Activated CD4-positive, alpha-beta memory T cell treated with anti-CD3 and anti-CD28 coated beads for 36 hours (primary cell): ENCODE measurements at regions not wholly inside any gene's neighbourhood (a gene's known extent, or its start where the extent isn't known, plus 50 kb on each side); places are given as distances from the start of the nearest gene placed in this dataset.
"Not testable (repeated sequence)": the region's sequence is repeated elsewhere in the genome, so short reads cannot be mapped to it uniquely, and the experiment has no call there.

Experiments used
- CTCF ChIA-PET: fragments of 350-600 bp; sonication (Branson Sonifier 250); formaldehyde crosslinking; loops from one replicate; lab custom pipeline; 2021; ENCODE audit warnings: antibody characterized with exemption, inconsistent platforms; lab: Charles Lee
- POLR2A ChIA-PET: fragments of 350-600 bp; sonication (Branson Sonifier 250); formaldehyde crosslinking; loops from one replicate; lab custom pipeline; 2021; ENCODE audit warnings: antibody characterized with exemption; lab: Charles Lee
- DNase-seq: peaks from one replicate; pipeline ENCODE4 v3.0.0-alpha.2; 2020
- H3K27ac Mint-ChIP-seq: one replicate; pipeline ENCODE4 v1.8.0; 2021; ENCODE audit warnings: mixed read lengths
- H3K27me3 Mint-ChIP-seq: one replicate; pipeline ENCODE4 v1.8.0; 2021; ENCODE audit warnings: mixed read lengths
- H3K36me3 Mint-ChIP-seq: one replicate; pipeline ENCODE4 v1.8.0; 2021; ENCODE audit warnings: mixed read lengths
- H3K4me1 Mint-ChIP-seq: one replicate; pipeline ENCODE4 v1.8.0; 2021; ENCODE audit warnings: low read depth, mixed read lengths
- H3K4me3 Mint-ChIP-seq: one replicate; pipeline ENCODE4 v1.8.0; 2021; ENCODE audit warnings: mild to moderate bottlenecking, mixed read lengths
- H3K9me3 Mint-ChIP-seq: one replicate; pipeline ENCODE4 v1.8.0; 2021; ENCODE audit warnings: mixed read lengths
- intact Hi-C: fragments of 100-400 bp; cut with micrococcal nuclease; formaldehyde crosslinking; loops from one replicate; pipeline ENCODE4 v1.15.1; 2023

DNA sequence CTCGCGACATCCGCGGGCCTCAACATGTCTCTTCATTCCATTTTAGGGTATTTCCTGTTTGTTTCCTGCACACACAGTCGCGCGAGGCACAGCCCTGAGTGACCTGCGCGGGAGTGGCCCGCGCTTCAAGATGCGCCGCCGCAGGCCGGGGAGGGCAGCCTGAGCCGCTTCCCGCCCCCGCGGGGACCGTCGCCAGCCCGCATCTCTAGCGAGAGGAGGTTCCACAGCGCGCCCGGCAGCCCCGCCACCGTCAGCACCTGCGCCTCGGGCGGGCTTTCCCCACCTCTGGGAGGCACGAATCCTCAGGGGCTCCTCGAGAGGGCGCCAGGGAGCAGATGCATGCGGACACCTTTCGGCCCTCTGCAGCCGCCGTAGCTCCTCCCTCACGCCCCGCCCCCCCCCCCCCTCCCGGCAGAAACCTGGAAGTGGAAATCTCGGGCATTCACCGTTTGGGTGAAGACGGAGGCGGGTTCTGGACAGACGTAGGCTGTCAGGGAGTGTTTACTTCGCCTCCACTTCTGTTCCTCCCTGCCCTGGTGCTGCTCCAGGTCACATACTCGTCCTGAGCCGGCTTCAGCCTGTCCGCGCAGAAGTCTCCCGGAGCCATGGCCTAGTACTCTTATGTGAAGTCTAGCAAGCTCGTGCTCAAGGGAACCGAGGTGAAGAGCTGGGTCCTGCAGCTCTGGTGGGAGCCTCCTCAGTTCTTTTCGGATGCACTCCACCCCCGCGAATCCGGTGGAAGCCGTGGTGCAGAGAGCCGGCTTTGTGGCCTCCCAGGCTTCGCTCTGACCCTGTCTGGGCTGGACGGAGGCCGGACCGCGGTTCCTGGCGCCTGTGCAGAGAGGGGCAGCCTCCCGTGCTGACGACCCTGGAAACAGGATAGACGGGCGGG lies 880.5 kb upstream of the DEFB115 start:
- Mint-ChIP-seq H3K4me1 (peaks cover 32% of the 10 kb centered on the region), H3K9me3 (peaks cover 6% of the 10 kb centered on the region), H3K4me3 (peak overlapping the region; percentile 89), H3K36me3 (peaks cover 9% of the 10 kb centered on the region), H3K27ac (peak overlapping the region; percentile 92), H3K27me3 (no peaks in the 10 kb centered on the region)
- peak; percentile 93 for DNase-seq
- intact Hi-C loops: loop anchor here (5.0 kb wide), 2 partner anchors 95 to 1775 kb away; no protein-coding TSS in a partner anchor
- ChIA-PET CTCF (no interaction called here), POLR2A (no interaction called here)

- intact Hi-C loops: loop anchor here (5.0 kb wide), 2 partner anchors 96 to 1776 kb away; no protein-coding TSS in a partner anchor
- peak overlapping the region; percentile 6 for H3K27ac Mint-ChIP-seq
- H3K9me3 Mint-ChIP-seq, POLR2A ChIA-PET, CTCF ChIA-PET, H3K27me3 Mint-ChIP-seq, H3K36me3 Mint-ChIP-seq, DNase-seq: not testable (repeated sequence)
- H3K4me1 Mint-ChIP-seq: peaks cover 37% of the 10 kb centered on the region
- H3K4me3 Mint-ChIP-seq: peak overlapping the region; percentile 89
Measured at GRCh38 chr20:30378317-30378716, 879.1 kb upstream of the DEFB115 start.

GRCh38 chr20:30378721-30379120 lies 878.7 kb upstream of the DEFB115 start:
- H3K4me3 Mint-ChIP-seq, H3K27me3 Mint-ChIP-seq, POLR2A ChIA-PET, DNase-seq, CTCF ChIA-PET, H3K36me3 Mint-ChIP-seq, H3K9me3 Mint-ChIP-seq, H3K27ac Mint-ChIP-seq: not testable (repeated sequence)
- H3K4me1 Mint-ChIP-seq: peaks cover 41% of the 10 kb centered on the region
- intact Hi-C loops: loop anchor here (5.0 kb wide), 2 partner anchors 96 to 1776 kb away; no protein-coding TSS in a partner anchor

DNA sequence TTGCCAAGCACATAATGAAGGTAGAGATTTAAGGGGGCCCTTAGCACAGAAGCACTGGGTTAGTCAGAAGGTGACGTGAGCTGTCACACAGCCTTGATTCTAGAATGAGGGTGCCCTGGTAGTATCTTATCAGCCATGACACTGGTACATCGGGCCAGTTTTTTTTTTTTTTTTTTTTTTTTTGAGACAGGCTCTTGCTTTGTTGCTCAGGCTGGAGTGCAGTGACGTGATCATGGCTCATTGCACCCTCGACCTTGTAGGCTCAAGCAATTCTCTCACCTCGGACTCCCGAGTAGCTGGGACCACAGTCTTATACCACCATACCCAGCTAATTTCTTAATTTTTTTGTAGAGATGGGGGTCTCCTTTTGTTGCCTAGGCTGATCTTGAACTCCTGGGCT lies 872.6 kb upstream of the DEFB115 start:
- intact Hi-C loops, H3K27me3 Mint-ChIP-seq, CTCF ChIA-PET, POLR2A ChIA-PET, H3K9me3 Mint-ChIP-seq, H3K27ac Mint-ChIP-seq, DNase-seq, H3K4me3 Mint-ChIP-seq: not testable (repeated sequence)
- H3K36me3 Mint-ChIP-seq: peaks cover 13% of the 10 kb centered on the region
- H3K4me1 Mint-ChIP-seq: peaks cover 32% of the 10 kb centered on the region

GRCh38 chr20:30386099-30386498 lies 871.4 kb upstream of the DEFB115 start:
- Mint-ChIP-seq H3K4me1 (peaks cover 29% of the 10 kb centered on the region), H3K36me3 (peaks cover 14% of the 10 kb centered on the region)
- H3K9me3 Mint-ChIP-seq, CTCF ChIA-PET, intact Hi-C loops, POLR2A ChIA-PET, H3K27me3 Mint-ChIP-seq, H3K4me3 Mint-ChIP-seq, DNase-seq, H3K27ac Mint-ChIP-seq: not testable (repeated sequence)

- H3K27ac Mint-ChIP-seq: not testable (repeated sequence)
Measured at GRCh38 chr20:30387823-30388222, 869.6 kb upstream of the DEFB115 start.

GRCh38 chr20:30393523-30393922 lies 863.9 kb upstream of the DEFB115 start:
- H3K4me3 Mint-ChIP-seq, CTCF ChIA-PET, H3K27ac Mint-ChIP-seq, H3K9me3 Mint-ChIP-seq, POLR2A ChIA-PET, intact Hi-C loops, DNase-seq, H3K27me3 Mint-ChIP-seq, H3K4me1 Mint-ChIP-seq: not testable (repeated sequence)
- H3K36me3 Mint-ChIP-seq: peaks cover 28% of the 10 kb centered on the region

More at GRCh38 chr20:30387823-30388222, 869.6 kb upstream of the DEFB115 start:
- H3K9me3 Mint-ChIP-seq, DNase-seq, intact Hi-C loops, CTCF ChIA-PET, H3K27me3 Mint-ChIP-seq, POLR2A ChIA-PET, H3K4me3 Mint-ChIP-seq: not testable (repeated sequence)
- peaks cover 19% of the 10 kb centered on the region for H3K4me1 Mint-ChIP-seq
- H3K36me3 Mint-ChIP-seq: peaks cover 15% of the 10 kb centered on the region

DNA sequence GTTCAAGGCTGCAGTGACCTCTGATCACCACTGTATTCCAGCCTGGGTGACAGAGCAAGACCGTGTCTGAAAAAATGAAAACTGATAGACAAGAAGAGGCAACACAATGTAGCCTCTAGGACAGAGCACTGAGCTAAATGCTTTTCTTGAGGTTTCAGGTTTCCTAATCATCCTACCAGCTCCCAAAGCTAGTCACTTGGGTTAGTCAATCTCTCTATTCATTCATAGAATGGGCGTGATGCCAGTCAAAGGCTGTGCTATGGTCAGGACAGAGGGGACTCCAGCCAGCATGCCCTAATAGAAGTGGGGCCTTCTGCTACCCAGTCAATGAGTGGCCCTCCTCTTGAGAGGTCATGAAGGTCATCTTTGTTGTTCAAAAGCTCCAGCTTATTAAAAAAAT lies 860.4 kb upstream of the DEFB115 start:
- H3K9me3 Mint-ChIP-seq, DNase-seq, H3K27me3 Mint-ChIP-seq: not testable (repeated sequence)

DNA sequence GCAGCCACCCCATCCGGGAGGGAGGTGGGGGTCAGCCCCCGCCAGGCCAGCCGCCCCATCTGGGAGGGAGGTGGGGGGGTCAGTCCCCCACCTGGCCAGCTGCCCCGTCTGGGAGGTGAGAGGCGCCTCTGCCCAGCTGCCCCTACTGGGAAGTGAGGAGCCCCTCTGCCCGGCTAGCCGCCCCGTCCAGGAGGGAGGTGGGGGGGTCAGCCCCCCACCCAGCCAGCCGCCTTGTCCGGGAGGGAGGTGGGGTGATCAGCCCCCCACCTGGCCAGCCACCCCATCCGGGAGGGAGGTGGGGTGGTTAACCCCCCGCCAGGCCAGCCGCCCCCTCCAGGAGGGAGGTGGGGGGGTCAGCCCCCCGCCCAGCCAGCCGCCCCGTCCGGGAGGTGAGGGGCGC lies 852.4 kb upstream of the DEFB115 start:
- CTCF ChIA-PET, intact Hi-C loops, H3K27me3 Mint-ChIP-seq, DNase-seq, POLR2A ChIA-PET, H3K4me1 Mint-ChIP-seq, H3K4me3 Mint-ChIP-seq, H3K27ac Mint-ChIP-seq: not testable (repeated sequence)
- H3K36me3 Mint-ChIP-seq: peaks cover 35% of the 10 kb centered on the region
- peaks cover 40% of the 10 kb centered on the region for H3K9me3 Mint-ChIP-seq

More for the DNA sequence above, 860.4 kb upstream of the DEFB115 start:
- H3K27ac Mint-ChIP-seq, POLR2A ChIA-PET, CTCF ChIA-PET, H3K4me3 Mint-ChIP-seq, intact Hi-C loops, H3K4me1 Mint-ChIP-seq: not testable (repeated sequence)
- peaks cover 49% of the 10 kb centered on the region for H3K36me3 Mint-ChIP-seq

GRCh38 chr20:30405585-30405984 lies 851.9 kb upstream of the DEFB115 start:
- H3K4me1 Mint-ChIP-seq, CTCF ChIA-PET, intact Hi-C loops, H3K4me3 Mint-ChIP-seq, DNase-seq, POLR2A ChIA-PET, H3K27ac Mint-ChIP-seq, H3K27me3 Mint-ChIP-seq: not testable (repeated sequence)
- H3K9me3 Mint-ChIP-seq: peaks cover 41% of the 10 kb centered on the region
- H3K36me3 Mint-ChIP-seq: peaks cover 30% of the 10 kb centered on the region

- Mint-ChIP-seq H3K36me3 (peaks cover 22% of the 10 kb centered on the region), H3K9me3 (peaks cover 41% of the 10 kb centered on the region)
- H3K4me1 Mint-ChIP-seq, H3K4me3 Mint-ChIP-seq, CTCF ChIA-PET, intact Hi-C loops, DNase-seq, POLR2A ChIA-PET, H3K27me3 Mint-ChIP-seq, H3K27ac Mint-ChIP-seq: not testable (repeated sequence)
Measured at GRCh38 chr20:30406370-30406769, 851.1 kb upstream of the DEFB115 start.

DNA sequence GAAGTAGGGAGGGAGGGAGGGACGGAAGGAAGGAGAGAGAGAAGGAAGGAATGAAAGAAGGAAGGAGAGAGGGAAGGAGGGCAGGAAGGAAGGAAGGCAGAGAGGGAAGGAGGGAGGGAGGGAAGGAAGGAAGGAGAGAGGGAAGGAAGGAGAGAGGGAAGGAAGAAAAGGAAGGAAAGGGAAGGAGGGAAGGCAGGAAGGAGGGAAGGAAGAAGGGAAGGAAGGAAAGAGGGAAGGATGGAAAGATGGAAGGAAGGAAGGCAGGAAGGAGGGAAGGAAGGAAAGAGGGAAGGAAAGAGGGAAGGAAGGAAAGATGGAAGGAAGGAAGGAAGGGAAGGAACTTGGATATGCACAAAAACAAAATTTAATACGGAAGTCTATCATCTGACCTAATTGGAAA lies 844.5 kb upstream of the DEFB115 start:
- H3K27ac Mint-ChIP-seq: no peak overlapping the region
- H3K4me1 Mint-ChIP-seq: no peaks in the 10 kb centered on the region
- peaks cover 6% of the 10 kb centered on the region for H3K36me3 Mint-ChIP-seq
- no peak overlapping the region for H3K4me3 Mint-ChIP-seq
- H3K27me3 Mint-ChIP-seq: no peaks in the 10 kb centered on the region
- POLR2A ChIA-PET: no interaction called here
- DNase-seq: no peak
- intact Hi-C loops: no loop called here
- peaks cover 59% of the 10 kb centered on the region for H3K9me3 Mint-ChIP-seq
- CTCF ChIA-PET: no interaction called here

DNA sequence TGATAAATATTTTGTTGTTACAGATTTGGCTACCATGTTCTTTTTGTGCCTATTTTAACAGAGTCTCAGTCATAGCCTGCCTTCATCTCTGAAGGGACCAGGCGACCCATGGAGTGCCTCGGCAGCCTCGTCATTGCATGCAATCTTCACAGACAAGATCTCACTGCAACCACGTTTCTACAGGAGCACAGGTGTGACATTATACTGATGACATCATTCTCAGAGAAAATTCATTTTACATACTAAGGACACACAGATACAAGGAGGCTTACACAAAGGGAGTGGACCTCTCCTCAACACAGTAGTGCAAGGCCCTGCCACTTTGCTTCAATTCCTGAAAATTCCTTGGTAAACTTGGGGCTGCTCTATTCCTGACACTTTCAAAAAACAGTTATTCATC lies 840.1 kb upstream of the DEFB115 start:
- not testable (repeated sequence) for H3K4me1 Mint-ChIP-seq

More for the DNA sequence above, 840.1 kb upstream of the DEFB115 start:
- H3K4me3 Mint-ChIP-seq, CTCF ChIA-PET, DNase-seq, intact Hi-C loops, POLR2A ChIA-PET, H3K27ac Mint-ChIP-seq, H3K36me3 Mint-ChIP-seq, H3K27me3 Mint-ChIP-seq: not testable (repeated sequence)
- peaks cover 25% of the 10 kb centered on the region for H3K9me3 Mint-ChIP-seq
